MCF 10A (cell line): ENCODE measurements at regions not wholly inside any gene's neighbourhood (a gene's known extent, or its start where the extent isn't known, plus 50 kb on each side); places are given as distances from the start of the nearest gene placed in this dataset.

ENCODE experiments used
- BruUV-seq: library from RNA; stranded (reverse); fragments of 400-500 nt; replicated peaks from 2 replicates; lab custom pipeline; 2021; lab: Mats Ljungman, UMichigan
- CTCF ChIA-PET: fragments of 300-600 bp; sonication (Branson Sonifier 250); formaldehyde crosslinking; extraction: SDS; loops from one replicate; lab custom pipeline; 2021; ENCODE audit warnings: antibody characterized with exemption, inconsistent platforms; lab: Yijun Ruan, JAX
- POLR2A ChIA-PET: fragments of 300-600, 350-650 bp; sonication (Branson Sonifier 250); formaldehyde crosslinking; extraction: SDS; loops from one replicate; lab custom pipeline; 2020; ENCODE audit warnings: antibody characterized with exemption, inconsistent platforms; lab: Yijun Ruan, JAX
- DNase-seq: peaks from one replicate; pipeline ENCODE4 v3.0.0-alpha.2; 2018; ENCODE audit not compliant: unreplicated experiment
- H3K27ac Mint-ChIP-seq: one replicate; pipeline ENCODE4 v1.8.0; 2022; ENCODE audit warnings: mild to moderate bottlenecking, low read depth, mixed read lengths; ENCODE audit not compliant: unreplicated experiment
- H3K27me3 Mint-ChIP-seq: one replicate; pipeline ENCODE4 v1.8.0; 2022; ENCODE audit warnings: mixed read lengths; ENCODE audit not compliant: insufficient read depth, unreplicated experiment
- H3K36me3 Mint-ChIP-seq: one replicate; pipeline ENCODE4 v1.8.0; 2022; ENCODE audit warnings: mild to moderate bottlenecking, moderate library complexity, mixed read lengths; ENCODE audit not compliant: insufficient read depth, unreplicated experiment
- H3K4me1 Mint-ChIP-seq: one replicate; pipeline ENCODE4 v1.8.0; 2022; ENCODE audit warnings: mixed read lengths; ENCODE audit not compliant: insufficient read depth, unreplicated experiment
- H3K4me3 Mint-ChIP-seq: one replicate; pipeline ENCODE4 v1.8.0; 2022; ENCODE audit warnings: mild to moderate bottlenecking, moderate library complexity, mixed read lengths; ENCODE audit not compliant: unreplicated experiment
- H3K9me3 Mint-ChIP-seq: one replicate; pipeline ENCODE4 v1.8.0; 2022; ENCODE audit warnings: mixed read lengths; ENCODE audit not compliant: unreplicated experiment
- intact Hi-C: fragments of 100-400 bp; cut with micrococcal nuclease; formaldehyde crosslinking; loops from 2 replicates; pipeline ENCODE4 v1.14.1; 2022
- TF ChIP-seq, protein P1 (sequence below): fragments of 200-600 bp; IDR thresholded peaks from one replicate; pipeline ENCODE4 v1.8.0; 2022; ENCODE audit warnings: antibody characterized with exemption, mild to moderate bottlenecking; ENCODE audit not compliant: unreplicated experiment

DNA sequence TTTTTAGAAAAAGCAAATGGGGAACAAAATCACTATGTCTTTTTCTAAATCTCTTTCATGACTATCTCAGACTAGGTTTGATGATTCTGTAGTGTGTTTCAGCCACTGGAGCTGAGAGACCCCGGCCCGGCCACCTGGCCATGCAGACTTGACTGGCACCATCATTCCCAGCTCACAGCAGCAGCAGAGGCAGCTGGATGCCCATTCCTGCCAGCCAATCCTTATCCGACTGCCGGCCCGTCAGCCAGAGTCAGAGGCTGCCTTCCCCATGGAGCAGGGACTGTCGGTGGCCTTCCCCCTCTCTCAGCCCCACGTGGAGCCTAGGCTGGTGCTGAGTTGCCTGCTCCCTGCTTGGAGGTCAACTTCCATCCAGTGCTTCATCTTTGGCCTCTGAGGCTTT, 56.0 kb upstream of the WSB1 start:
- intact Hi-C loops = loop anchor here (2.0 to 5.0 kb wide), 2 partner anchors 193 to 359 kb away; no protein-coding TSS in a partner anchor

DNA sequence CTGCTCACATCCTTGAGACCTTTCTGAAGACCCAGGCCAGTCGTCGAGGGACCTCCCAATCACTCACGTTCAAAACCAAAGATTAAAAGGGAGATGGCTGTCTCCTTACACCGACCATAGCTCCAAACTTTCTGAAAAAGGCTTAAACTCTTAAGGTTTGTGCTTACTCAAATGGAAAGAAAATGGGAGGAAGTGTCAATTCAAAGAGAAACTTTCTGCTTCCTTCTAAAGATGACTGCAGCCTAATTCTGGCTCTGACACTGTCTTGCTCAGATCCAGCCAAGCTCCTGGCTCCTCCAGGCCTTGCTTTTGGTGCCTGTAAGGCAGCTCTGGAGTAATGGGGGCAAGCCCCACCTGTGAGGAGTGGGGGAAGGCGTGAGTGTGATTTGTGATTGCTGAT, 54.9 kb upstream of the WSB1 start:
- no peaks in the 10 kb centered on the region for H3K27me3 Mint-ChIP-seq
- H3K4me1 Mint-ChIP-seq = peaks cover 23% of the 10 kb centered on the region
- H3K9me3 Mint-ChIP-seq = no peaks in the 10 kb centered on the region
- intact Hi-C loops = loop anchor here (5.0 kb wide), 1 partner anchor 358 kb away; no protein-coding TSS in a partner anchor
- TF ChIP-seq, protein P1, sequence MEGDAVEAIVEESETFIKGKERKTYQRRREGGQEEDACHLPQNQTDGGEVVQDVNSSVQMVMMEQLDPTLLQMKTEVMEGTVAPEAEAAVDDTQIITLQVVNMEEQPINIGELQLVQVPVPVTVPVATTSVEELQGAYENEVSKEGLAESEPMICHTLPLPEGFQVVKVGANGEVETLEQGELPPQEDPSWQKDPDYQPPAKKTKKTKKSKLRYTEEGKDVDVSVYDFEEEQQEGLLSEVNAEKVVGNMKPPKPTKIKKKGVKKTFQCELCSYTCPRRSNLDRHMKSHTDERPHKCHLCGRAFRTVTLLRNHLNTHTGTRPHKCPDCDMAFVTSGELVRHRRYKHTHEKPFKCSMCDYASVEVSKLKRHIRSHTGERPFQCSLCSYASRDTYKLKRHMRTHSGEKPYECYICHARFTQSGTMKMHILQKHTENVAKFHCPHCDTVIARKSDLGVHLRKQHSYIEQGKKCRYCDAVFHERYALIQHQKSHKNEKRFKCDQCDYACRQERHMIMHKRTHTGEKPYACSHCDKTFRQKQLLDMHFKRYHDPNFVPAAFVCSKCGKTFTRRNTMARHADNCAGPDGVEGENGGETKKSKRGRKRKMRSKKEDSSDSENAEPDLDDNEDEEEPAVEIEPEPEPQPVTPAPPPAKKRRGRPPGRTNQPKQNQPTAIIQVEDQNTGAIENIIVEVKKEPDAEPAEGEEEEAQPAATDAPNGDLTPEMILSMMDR = no peak
- H3K36me3 Mint-ChIP-seq = no peaks in the 10 kb centered on the region
- H3K4me3 Mint-ChIP-seq = no peak overlapping the region
- no TSS peak for BruUV-seq
- ChIA-PET CTCF (interaction anchor here (0.6 to 11.4 kb wide), 12 partner anchors 37 to 361 kb away, joined by 3 to 229 read pairs (median 4); partner anchors contain the start of gene WSB1), POLR2A (interaction anchor here (0.7 to 4.8 kb wide), 2 partner anchors 13 to 56 kb away, joined by 3 to 55 read pairs; partner anchors contain the start of gene WSB1)
- no peak for DNase-seq
- no peak overlapping the region for H3K27ac Mint-ChIP-seq

More for the DNA sequence above, 56.0 kb upstream of the WSB1 start:
- DNase-seq = no peak
- CTCF ChIA-PET = interaction anchor here (0.6 to 11.4 kb wide), 23 partner anchors 8 to 414 kb away, joined by 3 to 229 read pairs (median 12); partner anchors contain the start of gene WSB1
- Mint-ChIP-seq H3K4me1 (peaks cover 17% of the 10 kb centered on the region), H3K27ac (no peak overlapping the region), H3K36me3 (no peaks in the 10 kb centered on the region), H3K4me3 (no peak overlapping the region), H3K9me3 (no peaks in the 10 kb centered on the region), H3K27me3 (no peaks in the 10 kb centered on the region)
- POLR2A ChIA-PET = interaction anchor here (0.8 to 4.8 kb wide), 5 partner anchors 58 to 147 kb away, joined by 3 to 55 read pairs (median 6); partner anchors contain the start of gene WSB1
- BruUV-seq = no TSS peak
- TF ChIP-seq, protein P1 = no peak

DNA sequence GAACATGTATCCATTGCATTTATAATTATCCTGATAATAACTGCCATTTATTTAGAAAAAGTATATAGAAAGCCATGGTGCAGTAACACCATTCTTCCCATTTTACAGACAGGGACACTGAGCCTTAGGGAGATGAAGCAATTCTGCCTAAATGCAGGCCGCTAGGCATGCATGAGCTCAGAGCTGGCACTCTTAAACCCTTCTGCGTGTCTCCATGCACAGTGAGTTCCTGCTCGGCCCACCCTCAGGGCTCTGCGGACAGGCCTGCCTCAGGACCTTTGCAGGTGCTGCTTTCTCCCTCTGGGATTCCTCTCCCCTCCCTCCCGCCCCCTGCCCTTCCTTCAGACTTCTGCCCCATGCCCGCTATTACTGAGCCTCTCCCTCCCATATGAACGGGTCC, 54.3 kb upstream of the WSB1 start:
- H3K9me3 Mint-ChIP-seq = no peaks in the 10 kb centered on the region
- no peak for DNase-seq
- intact Hi-C loops = loop anchor here (5.0 kb wide), 1 partner anchor 358 kb away; no protein-coding TSS in a partner anchor
- no peak overlapping the region for H3K27ac Mint-ChIP-seq
- H3K4me3 Mint-ChIP-seq = no peak overlapping the region
- peaks cover 27% of the 10 kb centered on the region for H3K4me1 Mint-ChIP-seq
- TF ChIP-seq, protein P1 = no peak
- POLR2A ChIA-PET = interaction anchor here (0.7 to 4.8 kb wide), 3 partner anchors 14 to 56 kb away, joined by 3 to 55 read pairs (median 33); partner anchors contain the start of gene WSB1
- H3K27me3 Mint-ChIP-seq = no peaks in the 10 kb centered on the region
- CTCF ChIA-PET = interaction anchor here (0.6 to 11.4 kb wide), 7 partner anchors 37 to 361 kb away, joined by 3 to 229 read pairs (median 6); partner anchors contain the start of gene WSB1
- no peaks in the 10 kb centered on the region for H3K36me3 Mint-ChIP-seq
- BruUV-seq = no TSS peak

DNA sequence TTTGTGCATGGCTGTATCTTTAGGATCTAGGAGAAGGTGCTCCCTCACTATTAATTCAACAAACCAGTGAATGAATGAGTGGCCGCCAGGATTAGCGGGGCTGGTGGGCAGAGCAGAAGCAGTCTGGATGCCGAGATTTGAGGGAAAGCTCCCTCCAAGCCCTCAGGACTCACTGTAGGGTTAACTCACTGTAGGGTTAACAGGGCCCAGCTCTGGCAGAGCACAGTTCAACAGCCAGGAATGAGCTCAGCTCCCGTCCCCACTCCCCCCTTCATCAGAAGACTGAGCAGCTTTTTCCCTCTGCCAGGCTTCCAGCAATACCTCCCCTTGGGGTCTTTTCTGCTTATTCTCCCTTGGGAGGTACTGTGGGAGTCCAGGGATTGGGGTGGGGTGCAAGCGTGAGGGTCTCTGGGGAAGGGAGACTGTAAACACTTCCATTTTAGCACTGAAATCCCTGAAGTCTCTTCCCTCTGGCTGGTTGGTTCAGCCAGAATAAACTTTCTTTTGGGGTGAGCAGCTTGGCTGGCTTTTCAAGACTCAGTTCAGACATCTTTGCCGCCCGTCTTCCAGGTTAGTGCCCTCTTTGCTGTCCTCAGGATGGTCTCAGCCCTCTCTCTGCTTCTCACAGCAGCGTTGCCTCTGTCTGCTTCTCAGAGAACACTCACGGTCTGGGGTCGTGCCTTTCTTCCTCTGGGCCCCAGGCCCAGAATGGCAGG, 53.7 kb upstream of the WSB1 start:
- no peaks in the 10 kb centered on the region for H3K9me3 Mint-ChIP-seq
- intact Hi-C loops = loop anchor here (5.0 kb wide), 1 partner anchor 207 kb away; no protein-coding TSS in a partner anchor
- no peaks in the 10 kb centered on the region for H3K36me3 Mint-ChIP-seq
- ChIA-PET CTCF (interaction anchor here (0.7 to 11.4 kb wide), 8 partner anchors 25 to 411 kb away, joined by 3 to 229 read pairs (median 4); partner anchors contain the start of gene WSB1), POLR2A (interaction anchor here (0.6 to 3.6 kb wide), 3 partner anchors 33 to 70 kb away, joined by 3 to 33 read pairs (median 3); partner anchors contain the start of gene WSB1)
- TF ChIP-seq, protein P1 = no peak
- peaks cover 33% of the 10 kb centered on the region for H3K4me1 Mint-ChIP-seq
- no peaks in the 10 kb centered on the region for H3K27me3 Mint-ChIP-seq
- H3K27ac Mint-ChIP-seq = no peak overlapping the region
- DNase-seq = no peak
- H3K4me3 Mint-ChIP-seq = no peak overlapping the region
- no TSS peak for BruUV-seq
